Fibroblast of lung (primary cell): ENCODE measurements at regions not wholly inside any gene's neighbourhood (a gene's known extent, or its start where the extent isn't known, plus 50 kb on each side); places are given as distances from the start of the nearest gene placed in this dataset.

Source experiments
- DNase-seq, 2 donors: peaks; one replicate each; pipeline versions ENCODE4 v3.0.0 to v3.0.0-alpha.2; 2010; ENCODE audit warnings: low read depth in 2 of 2
- H2AFZ ChIP-seq: 2 replicates; pipeline ENCODE4 v1.5.1; 2012; ENCODE audit warnings: low read length, control low read depth, inconsistent platforms
- H3K27ac ChIP-seq: 2 replicates; pipeline ENCODE4 v1.5.1; 2011; ENCODE audit warnings: low read length, control low read depth; ENCODE audit not compliant: insufficient read depth
- H3K27me3 ChIP-seq: 2 replicates; pipeline ENCODE4 v1.5.1; 2011; ENCODE audit warnings: mild to moderate bottlenecking, low read length; ENCODE audit not compliant: control insufficient read depth, insufficient read depth
- H3K36me3 ChIP-seq: 2 replicates; pipeline ENCODE4 v1.5.1; 2011; ENCODE audit warnings: low read length; ENCODE audit not compliant: control insufficient read depth, insufficient read depth
- H3K4me1 ChIP-seq: 2 replicates; pipeline ENCODE4 v1.5.1; 2011; ENCODE audit warnings: low read length; ENCODE audit not compliant: control insufficient read depth, insufficient read depth; ENCODE audit errors: extremely low read depth
- H3K4me2 ChIP-seq: 2 replicates; pipeline ENCODE4 v1.5.1; 2011; ENCODE audit warnings: low read length, control low read depth; ENCODE audit not compliant: insufficient read depth; ENCODE audit errors: extremely low read depth
- H3K4me3 ChIP-seq, 4 experiments: fragments of 200-600 bp in 1 of 4; sonication (generic) in 1 of 4; replicated peaks in 1 of 4; 2 replicates each; pipeline ENCODE4 v1.5.1; 2011 to 2016; ENCODE audit warnings: low read length in 4 of 4, low read depth in 3 of 4, mild to moderate bottlenecking in 3 of 4, control low read depth in 2 of 4, inconsistent platforms in 1 of 4, mixed read lengths in 1 of 4; ENCODE audit not compliant: insufficient read depth in 1 of 4; ENCODE audit errors: control extremely low read depth in 1 of 4
- H3K79me2 ChIP-seq: 2 replicates; pipeline ENCODE4 v1.5.1; 2012; ENCODE audit warnings: mild to moderate bottlenecking, low read length, inconsistent platforms; ENCODE audit not compliant: control insufficient read depth, insufficient read depth
- H3K9ac ChIP-seq: 2 replicates; pipeline ENCODE4 v1.5.1; 2011; ENCODE audit warnings: mild to moderate bottlenecking, low read length, control low read depth; ENCODE audit not compliant: insufficient read depth
- H3K9me3 ChIP-seq: 2 replicates; pipeline ENCODE4 v1.5.1; 2012; ENCODE audit warnings: low read depth, low read length; ENCODE audit not compliant: control insufficient read depth, insufficient read depth
- H4K20me1 ChIP-seq: 2 replicates; pipeline ENCODE4 v1.5.1; 2011; ENCODE audit warnings: low read length; ENCODE audit not compliant: control insufficient read depth, insufficient read depth; ENCODE audit errors: extremely low read depth
- CTCF ChIP-seq, 2 donors: IDR thresholded peaks in 1 of 2; conservative IDR thresholded peaks in 1 of 2; 1 replicate in 1 of 2; 2 replicates in 1 of 2; pipeline ENCODE4 v1.5.1; 2011 to 2012; ENCODE audit warnings: low read length in 2 of 2, control low read depth in 1 of 2, inconsistent platforms in 1 of 2, low read depth in 1 of 2, mild to moderate bottlenecking in 1 of 2
- EZH2 ChIP-seq: IDR thresholded peaks from 2 replicates; pipeline ENCODE4 v1.5.1; 2012; ENCODE audit warnings: low read length, control low read depth, mild to moderate bottlenecking; ENCODE audit errors: missing control alignments

DNA sequence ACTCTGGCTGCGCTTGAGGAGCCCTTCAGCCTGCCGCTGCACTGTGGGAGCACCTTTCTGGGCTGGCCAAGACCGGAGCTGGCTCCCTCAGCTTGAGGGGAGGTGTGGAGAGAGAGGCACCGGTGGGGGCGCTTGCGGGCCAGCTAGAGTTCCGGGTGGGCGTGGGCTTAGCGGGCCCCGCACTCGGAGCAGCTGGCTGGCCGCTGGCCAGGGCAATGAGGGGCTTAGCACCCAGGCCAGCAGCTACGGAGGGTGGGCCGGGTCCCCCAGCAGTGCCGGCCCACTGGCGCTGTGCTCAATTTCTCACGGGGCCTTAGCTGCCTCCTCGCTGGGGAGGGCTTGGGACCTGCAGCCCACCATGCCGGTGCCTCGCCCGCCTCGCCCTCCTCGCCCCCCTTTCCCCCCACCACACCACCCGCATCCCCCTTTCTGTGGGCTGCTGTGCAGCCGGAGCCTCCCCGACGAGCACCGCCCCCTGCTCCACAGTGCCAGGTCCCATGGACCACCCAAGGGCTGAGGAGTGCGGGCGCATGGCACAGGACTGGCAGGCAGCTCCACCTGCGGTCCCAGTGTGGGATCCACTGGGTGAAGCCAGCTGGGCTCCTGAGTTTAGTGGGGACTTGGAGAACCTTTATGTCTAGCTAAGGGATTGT lies 954.5 kb downstream of the DTWD2 start:
- no peaks in the 10 kb centered on the region for H3K9me3 ChIP-seq
- no peak for DNase-seq
- no peak overlapping the region for H3K9ac ChIP-seq
- no peak overlapping the region for H3K4me2 ChIP-seq
- no peaks in the 10 kb centered on the region for H4K20me1 ChIP-seq
- no peaks in the 10 kb centered on the region for H3K36me3 ChIP-seq
- H3K4me1 ChIP-seq = no peaks in the 10 kb centered on the region
- H2AFZ ChIP-seq = no peak overlapping the region
- H3K27me3 ChIP-seq = no peaks in the 10 kb centered on the region
- no peaks in the 10 kb centered on the region for H3K79me2 ChIP-seq
- H3K4me3 ChIP-seq = no peak overlapping the region
- H3K27ac ChIP-seq = no peak overlapping the region
- TF ChIP-seq CTCF (conservative IDR thresholded peaks at IDR 0.05 in 1 of 2, IDR thresholded peaks at IDR 0.05 in 1 of 2; ENCODE audit: low read depth in 1 of 2, low read length in 2 of 2) (no peak), EZH2 (no peak)

- Histone ChIP-seq H3K27ac (no peak overlapping the region), H3K9me3 (no peaks in the 10 kb centered on the region)
- TF ChIP-seq EZH2 (no peak), CTCF (conservative IDR thresholded peaks at IDR 0.05 in 1 of 2, IDR thresholded peaks at IDR 0.05 in 1 of 2; ENCODE audit: low read depth in 1 of 2, low read length in 2 of 2) (no peak)
Observed at GRCh38 chr5:118029807-118030206, 958.5 kb downstream of the DTWD2 start.

DNA sequence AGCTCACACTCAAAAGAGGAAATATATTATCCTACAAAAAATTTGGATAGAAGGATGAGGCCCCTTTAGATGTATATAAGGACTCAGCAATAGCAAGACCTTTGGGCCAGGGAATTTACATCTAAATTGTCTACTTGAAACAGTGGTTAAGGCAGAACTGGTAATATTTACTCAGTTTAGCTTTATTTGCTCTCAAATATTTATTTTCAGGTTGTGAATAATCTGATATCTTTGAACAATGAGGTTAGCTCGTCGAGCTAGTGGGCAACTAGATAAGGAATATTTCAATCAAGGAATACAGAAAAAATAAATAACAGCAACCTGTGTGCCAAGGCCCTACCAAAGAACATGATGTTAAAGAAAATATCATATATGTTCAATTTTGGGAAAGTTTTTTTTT lies 966.3 kb downstream of the DTWD2 start:
- Histone ChIP-seq H3K79me2 (no peaks in the 10 kb centered on the region), H3K9ac (no peak overlapping the region), H3K4me3 (no peak overlapping the region), H3K9me3 (no peaks in the 10 kb centered on the region), H3K4me2 (no peak overlapping the region), H3K27ac (no peak overlapping the region), H4K20me1 (no peaks in the 10 kb centered on the region), H2AFZ (no peak overlapping the region), H3K36me3 (no peaks in the 10 kb centered on the region), H3K27me3 (no peaks in the 10 kb centered on the region), H3K4me1 (no peaks in the 10 kb centered on the region)
- TF ChIP-seq EZH2 (no peak), CTCF (conservative IDR thresholded peaks at IDR 0.05 in 1 of 2, IDR thresholded peaks at IDR 0.05 in 1 of 2; ENCODE audit: low read depth in 1 of 2, low read length in 2 of 2) (no peak)
- DNase-seq = no peak

More at GRCh38 chr5:118029807-118030206, 958.5 kb downstream of the DTWD2 start:
- H3K36me3 ChIP-seq = no peaks in the 10 kb centered on the region
- H4K20me1 ChIP-seq = no peaks in the 10 kb centered on the region
- H3K4me2 ChIP-seq = no peak overlapping the region
- no peak overlapping the region for H3K4me3 ChIP-seq
- H3K27me3 ChIP-seq = no peaks in the 10 kb centered on the region
- H3K9ac ChIP-seq = no peak overlapping the region
- H3K4me1 ChIP-seq = no peaks in the 10 kb centered on the region
- no peak for DNase-seq
- H3K79me2 ChIP-seq = no peaks in the 10 kb centered on the region
- no peak overlapping the region for H2AFZ ChIP-seq
